ENCODE measurements at regions not wholly inside any gene's neighbourhood (a gene's known extent, or its start where the extent isn't known, plus 50 kb on each side); places are given as distances from the start of the nearest gene placed in this dataset.

DNA sequence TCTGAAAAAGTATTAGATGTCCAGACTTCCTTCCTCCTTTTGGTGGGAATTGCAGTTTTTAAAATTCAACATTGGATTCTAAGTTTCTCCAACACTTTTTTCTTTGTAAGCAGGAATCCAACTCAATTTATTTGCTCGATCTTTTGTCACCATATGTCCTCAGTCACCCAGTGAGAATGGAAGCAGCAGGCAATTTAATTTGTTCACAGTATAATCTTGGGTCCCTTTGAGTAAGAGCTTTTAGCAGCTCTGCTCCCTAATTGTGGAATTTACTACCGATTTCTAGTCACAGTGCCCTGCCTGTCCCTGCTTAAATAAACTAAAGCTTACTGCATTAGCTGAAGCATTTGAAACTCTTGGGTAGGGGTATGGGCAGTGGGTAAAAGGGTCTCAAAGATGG, 98.6 kb downstream of the BTBD3 start:
- FAIRE-seq (no peak), DNase-seq (ENCODE audit: low read depth, low spot score) (no peak)
- dilution Hi-C loops (cut with MboI; ENCODE audit: extremely low pct_ligation_motif_present, low sequenced_read_pairs) (no loop called here), intact Hi-C loops (cut with micrococcal nuclease) (no loop called here)
- ChIA-PET POLR2A (no interaction called here), CTCF (interaction anchor here (0.9 kb wide), 1 partner anchor 191 kb away, joined by 4 read pairs; no protein-coding TSS in a partner anchor)
- H4K20me1 ChIP-seq (replicated peaks; ENCODE audit: control insufficient read depth, extremely low read depth, insufficient read depth, low read length), result no peaks in the 10 kb centered on the region
- H3K9me3 ChIP-seq (replicated peaks; ENCODE audit: control insufficient read depth, insufficient read depth, low read length), result no peaks in the 10 kb centered on the region
- H3K4me3 ChIP-seq (replicated peaks in 1 of 3; ENCODE audit: insufficient read depth in 1 of 3, low read depth in 1 of 3, low read length in 3 of 3), result no peak overlapping the region
- H3K4me2 ChIP-seq (ENCODE audit: insufficient read depth, low read length), result no peak overlapping the region
- TF ChIP-seq FOS (IDR thresholded peaks at IDR 0.05; ENCODE audit: borderline replicate concordance, insufficient read depth, low read length) (no peak), POLR2A (IDR thresholded peaks at IDR 0.05; ENCODE audit: low read depth, low read length) (no peak)
- TF ChIP-seq, protein P1, sequence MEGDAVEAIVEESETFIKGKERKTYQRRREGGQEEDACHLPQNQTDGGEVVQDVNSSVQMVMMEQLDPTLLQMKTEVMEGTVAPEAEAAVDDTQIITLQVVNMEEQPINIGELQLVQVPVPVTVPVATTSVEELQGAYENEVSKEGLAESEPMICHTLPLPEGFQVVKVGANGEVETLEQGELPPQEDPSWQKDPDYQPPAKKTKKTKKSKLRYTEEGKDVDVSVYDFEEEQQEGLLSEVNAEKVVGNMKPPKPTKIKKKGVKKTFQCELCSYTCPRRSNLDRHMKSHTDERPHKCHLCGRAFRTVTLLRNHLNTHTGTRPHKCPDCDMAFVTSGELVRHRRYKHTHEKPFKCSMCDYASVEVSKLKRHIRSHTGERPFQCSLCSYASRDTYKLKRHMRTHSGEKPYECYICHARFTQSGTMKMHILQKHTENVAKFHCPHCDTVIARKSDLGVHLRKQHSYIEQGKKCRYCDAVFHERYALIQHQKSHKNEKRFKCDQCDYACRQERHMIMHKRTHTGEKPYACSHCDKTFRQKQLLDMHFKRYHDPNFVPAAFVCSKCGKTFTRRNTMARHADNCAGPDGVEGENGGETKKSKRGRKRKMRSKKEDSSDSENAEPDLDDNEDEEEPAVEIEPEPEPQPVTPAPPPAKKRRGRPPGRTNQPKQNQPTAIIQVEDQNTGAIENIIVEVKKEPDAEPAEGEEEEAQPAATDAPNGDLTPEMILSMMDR (IDR thresholded peaks at IDR 0.05; ENCODE audit: extremely low read depth in 1 of 2, insufficient read depth in 1 of 2, low read depth in 1 of 2, low read length in 2 of 2), result no peak
- no peaks in the 10 kb centered on the region for H3K27me3 ChIP-seq (ENCODE audit: control insufficient read depth in 2 of 2, insufficient read depth in 2 of 2, low read length in 2 of 2)
- no TSS peak for BruUV-seq (replicated peaks)
- H3K27ac ChIP-seq (ENCODE audit: insufficient read depth, low read depth, low read length), result no peak overlapping the region
- no peaks in the 10 kb centered on the region for H3K79me2 ChIP-seq (ENCODE audit: control insufficient read depth, insufficient read depth, low read length)
- no peak overlapping the region for H3K9ac ChIP-seq (replicated peaks; ENCODE audit: extremely low read depth, insufficient read depth, low read length)
- H2AFZ ChIP-seq (ENCODE audit: low read depth, low read length), result no peak overlapping the region
- no peaks in the 10 kb centered on the region for H3K36me3 ChIP-seq (ENCODE audit: control insufficient read depth in 2 of 2, extremely low read depth in 1 of 2, insufficient read depth in 2 of 2, low read length in 2 of 2)
- peaks cover 2% of the 10 kb centered on the region for H3K4me1 ChIP-seq (ENCODE audit: control insufficient read depth, extremely low read depth, insufficient read depth, low read length)
- no peaks in the 10 kb centered on the region for H3K9me1 ChIP-seq (replicated peaks; ENCODE audit: control insufficient read depth, extremely low read depth, insufficient read depth, low read length)

DNA sequence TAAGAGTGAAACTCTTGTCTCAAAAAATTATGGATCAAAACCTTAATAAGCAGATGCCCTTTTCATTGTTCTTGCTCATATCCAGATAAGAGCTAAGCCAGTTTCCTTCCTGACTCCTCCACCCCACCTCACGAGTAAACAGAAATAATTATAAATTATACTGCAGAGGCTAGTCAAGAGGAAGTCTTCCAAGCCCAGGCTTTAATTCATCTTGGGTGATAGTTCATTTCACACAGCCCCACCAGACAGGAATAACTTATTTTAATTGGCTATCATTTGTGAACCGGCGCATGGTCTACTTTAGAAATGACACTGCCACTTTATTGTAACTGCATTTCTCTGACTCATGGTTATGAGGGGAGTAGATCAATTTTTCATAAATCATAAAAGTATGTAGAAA, 102.0 kb downstream of the BTBD3 start:
- H3K4me1 ChIP-seq (ENCODE audit: control insufficient read depth, extremely low read depth, insufficient read depth, low read length), result no peaks in the 10 kb centered on the region
- H3K4me2 ChIP-seq (ENCODE audit: insufficient read depth, low read length), result no peak overlapping the region
- BruUV-seq (replicated peaks), result no TSS peak
- POLR2A ChIA-PET, result no interaction called here
- H4K20me1 ChIP-seq (replicated peaks; ENCODE audit: control insufficient read depth, extremely low read depth, insufficient read depth, low read length), result no peaks in the 10 kb centered on the region
- no peak for FAIRE-seq
- H3K9me3 ChIP-seq (replicated peaks; ENCODE audit: control insufficient read depth, insufficient read depth, low read length), result no peaks in the 10 kb centered on the region
- no peak overlapping the region for H3K9ac ChIP-seq (replicated peaks; ENCODE audit: extremely low read depth, insufficient read depth, low read length)
- H3K4me3 ChIP-seq (replicated peaks in 1 of 3; ENCODE audit: insufficient read depth in 1 of 3, low read depth in 1 of 3, low read length in 3 of 3), result no peak overlapping the region
- TF ChIP-seq, protein P2, sequence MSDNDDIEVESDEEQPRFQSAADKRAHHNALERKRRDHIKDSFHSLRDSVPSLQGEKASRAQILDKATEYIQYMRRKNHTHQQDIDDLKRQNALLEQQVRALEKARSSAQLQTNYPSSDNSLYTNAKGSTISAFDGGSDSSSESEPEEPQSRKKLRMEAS (IDR thresholded peaks at IDR 0.05; ENCODE audit: insufficient read depth, insufficient read length), result no peak
- TF ChIP-seq, protein P1 (IDR thresholded peaks at IDR 0.05; ENCODE audit: extremely low read depth in 1 of 2, insufficient read depth in 1 of 2, low read depth in 1 of 2, low read length in 2 of 2), result no peak
- TF ChIP-seq GATA2 (IDR thresholded peaks at IDR 0.05; ENCODE audit: insufficient read depth, insufficient read length, low read depth, low read length) (no peak), POLR2A (IDR thresholded peaks at IDR 0.05; ENCODE audit: low read depth, low read length) (no peak), EZH2 (IDR thresholded peaks at IDR 0.05; ENCODE audit: borderline replicate concordance, low read depth, low read length, severe bottlenecking) (no peak), FOS (IDR thresholded peaks at IDR 0.05; ENCODE audit: borderline replicate concordance, insufficient read depth, low read length) (no peak), MYC (IDR thresholded peaks at IDR 0.05; ENCODE audit: low read depth, low read length) (no peak)
- no peaks in the 10 kb centered on the region for H3K27me3 ChIP-seq (ENCODE audit: control insufficient read depth in 2 of 2, insufficient read depth in 2 of 2, low read length in 2 of 2)
- H3K36me3 ChIP-seq (ENCODE audit: control insufficient read depth in 2 of 2, extremely low read depth in 1 of 2, insufficient read depth in 2 of 2, low read length in 2 of 2), result no peaks in the 10 kb centered on the region
- dilution Hi-C loops (cut with MboI; ENCODE audit: extremely low pct_ligation_motif_present, low sequenced_read_pairs), result no loop called here
- H3K9me1 ChIP-seq (replicated peaks; ENCODE audit: control insufficient read depth, extremely low read depth, insufficient read depth, low read length), result no peaks in the 10 kb centered on the region
- H2AFZ ChIP-seq (ENCODE audit: low read depth, low read length), result no peak overlapping the region
- intact Hi-C loops (cut with micrococcal nuclease), result no loop called here
- peak; percentile 39 for DNase-seq (ENCODE audit: low read depth, low spot score)
- H3K27ac ChIP-seq (ENCODE audit: insufficient read depth, low read depth, low read length), result no peak overlapping the region
- CTCF ChIA-PET, result no interaction called here
- no peaks in the 10 kb centered on the region for H3K79me2 ChIP-seq (ENCODE audit: control insufficient read depth, insufficient read depth, low read length)
